GM12878 (cell line): ENCODE measurements at regions not wholly inside any gene's neighbourhood (a gene's known extent, or its start where the extent isn't known, plus 50 kb on each side); places are given as distances from the start of the nearest gene placed in this dataset.

Source experiments
- ATAC-seq: fragments of 200-7000 bp; cut with Tn5 transposase; 3 replicates; pipeline ENCODE4 v1.9.1; 2020; ENCODE audit warnings: mild to moderate bottlenecking, moderate library complexity
- BruUV-seq: library from RNA; stranded (reverse); fragments of 400-500 nt; replicated peaks from 2 replicates; lab custom pipeline; 2021; lab: Mats Ljungman, UMichigan
- CTCF ChIA-PET: fragments of 300-600 bp; sonication (Branson Sonifier 250); formaldehyde crosslinking; extraction: SDS; loops from one replicate; lab custom pipeline; 2021; ENCODE audit warnings: inconsistent platforms; lab: Yijun Ruan, JAX
- POLR2A ChIA-PET: fragments of 350-600 bp; formaldehyde crosslinking; extraction: SDS; loops from one replicate; lab custom pipeline; 2021; ENCODE audit warnings: inconsistent platforms; lab: Charles Lee
- RAD21 ChIA-PET: fragments of 300-600 bp; sonication (Branson Sonifier 250); formaldehyde crosslinking; loops from one replicate; lab custom pipeline; 2023; ENCODE audit warnings: antibody characterized with exemption; ENCODE audit not compliant: unreplicated experiment; lab: Charles Lee
- SMC1A ChIA-PET: fragments of 300-600 bp; sonication (Branson Sonifier 250); formaldehyde crosslinking; loops from one replicate; lab custom pipeline; 2023; ENCODE audit not compliant: unreplicated experiment, uncharacterized antibody; lab: Charles Lee
- DNase-seq: peaks from one replicate; pipeline ENCODE4 v3.0.0-alpha.2; 2011; ENCODE audit warnings: low read depth, low spot score
- FAIRE-seq: peaks from 3 replicates; lab custom pipeline; 2011; peaks lifted over from hg19 to GRCh38; lab: Jason Lieb, UNC
- H2AFZ ChIP-seq: 2 replicates; pipeline ENCODE4 v1.6.0; 2011; ENCODE audit warnings: low read depth, low read length, control low read depth; ENCODE audit not compliant: control insufficient read depth
- H3K27ac ChIP-seq: 2 replicates; pipeline ENCODE4 v1.5.1; 2011; ENCODE audit warnings: control low read depth; ENCODE audit not compliant: control insufficient read depth, insufficient read depth
- H3K27me3 ChIP-seq, 2 experiments: replicated peaks in 1 of 2; 2 replicates each; pipeline versions ENCODE4 v1.6.0 to v1.6.1; 2011; ENCODE audit warnings: low read length in 1 of 2; ENCODE audit not compliant: control insufficient read depth in 2 of 2, insufficient read depth in 2 of 2
- H3K36me3 ChIP-seq, 2 experiments: 2 replicates each; pipeline ENCODE4 v1.5.1; 2011; ENCODE audit warnings: low read length in 1 of 2; ENCODE audit not compliant: control insufficient read depth in 2 of 2, insufficient read depth in 2 of 2
- H3K4me1 ChIP-seq: 2 replicates; pipeline ENCODE4 v1.6.1; 2011; ENCODE audit warnings: mild to moderate bottlenecking, low read length, moderate library complexity, mixed read lengths; ENCODE audit not compliant: control insufficient read depth, insufficient read depth
- H3K4me2 ChIP-seq: 2 replicates; pipeline ENCODE4 v1.6.0; 2011; ENCODE audit warnings: control low read depth; ENCODE audit not compliant: control insufficient read depth, insufficient read depth
- H3K4me3 ChIP-seq: fragments of 200-600 bp; sonication (generic); 2 replicates; pipeline ENCODE4 v1.5.1; 2016
- H3K79me2 ChIP-seq: 2 replicates; pipeline ENCODE4 v1.6.0; 2011; ENCODE audit warnings: low read length; ENCODE audit not compliant: control insufficient read depth, insufficient read depth
- H3K9ac ChIP-seq: 2 replicates; pipeline ENCODE4 v1.8.0; 2011; ENCODE audit warnings: low read length, control low read depth, mixed read lengths; ENCODE audit not compliant: control insufficient read depth, insufficient read depth
- H3K9me3 ChIP-seq: replicated peaks from 3 replicates; pipeline ENCODE4 v1.5.1; 2011; ENCODE audit warnings: mild to moderate bottlenecking, low read length; ENCODE audit not compliant: control insufficient read depth, insufficient read depth
- H4K20me1 ChIP-seq: 2 replicates; pipeline ENCODE4 v1.6.0; 2011; ENCODE audit not compliant: control insufficient read depth, insufficient read depth
- ATF7 ChIP-seq: fragments of 450-650 bp; IDR thresholded peaks from 2 replicates; pipeline ENCODE4 v1.6.1; 2016; ENCODE audit warnings: low read depth, mild to moderate bottlenecking
- BCLAF1 ChIP-seq: fragments of 450-650 bp; IDR thresholded peaks from 2 replicates; pipeline ENCODE4 v1.6.1; 2017; ENCODE audit warnings: antibody characterized with exemption, mild to moderate bottlenecking, moderate library complexity
- BRCA1 ChIP-seq: IDR thresholded peaks from 2 replicates; pipeline ENCODE4 v1.6.1; 2011; ENCODE audit warnings: low read depth, low read length, improper control_type of control experiment
- CBFB ChIP-seq: IDR thresholded peaks from 2 replicates; pipeline ENCODE4 v1.6.1; 2016; ENCODE audit warnings: antibody characterized with exemption, low read depth
- CBX3 ChIP-seq: fragments of 200-600 bp; sonication (generic); IDR thresholded peaks from 2 replicates; pipeline ENCODE4 v1.6.1; 2016; ENCODE audit warnings: low read depth, borderline replicate concordance
- CHD2 ChIP-seq: IDR thresholded peaks from 2 replicates; pipeline ENCODE4 v1.6.1; 2011; ENCODE audit warnings: low read depth, low read length, improper control_type of control experiment, borderline replicate concordance
- HDAC6 ChIP-seq: fragments of 200-600 bp; sonication (generic); IDR thresholded peaks from one replicate; pipeline ENCODE4 v1.8.0; 2017; ENCODE audit warnings: antibody characterized with exemption; ENCODE audit not compliant: unreplicated experiment
- IKZF2 ChIP-seq, 2 experiments: fragments of 450-650 bp; IDR thresholded peaks; 2 replicates each; pipeline ENCODE4 v1.6.1; 2017; ENCODE audit warnings: mild to moderate bottlenecking in 2 of 2, moderate library complexity in 2 of 2
- LARP7 ChIP-seq: fragments of 450-650 bp; IDR thresholded peaks from 2 replicates; pipeline ENCODE4 v1.6.1; 2017; ENCODE audit warnings: mild to moderate bottlenecking
- MLLT1 ChIP-seq: fragments of 450-650 bp; IDR thresholded peaks from 2 replicates; pipeline ENCODE4 v1.6.1; 2016; ENCODE audit warnings: mild to moderate bottlenecking
- PML ChIP-seq: IDR thresholded peaks from 2 replicates; pipeline ENCODE4 v1.6.1; 2012; ENCODE audit warnings: low read length, inconsistent platforms
- RFX5 ChIP-seq: IDR thresholded peaks from 2 replicates; pipeline ENCODE4 v1.6.1; 2011; ENCODE audit warnings: low read depth, low read length, improper control_type of control experiment
- TCF3 ChIP-seq: IDR thresholded peaks from 2 replicates; pipeline ENCODE4 v1.6.1; 2012; ENCODE audit warnings: low read depth, mild to moderate bottlenecking, low read length, borderline replicate concordance; ENCODE audit not compliant: insufficient read depth
- ZZZ3 ChIP-seq: IDR thresholded peaks from 2 replicates; pipeline ENCODE4 v1.6.1; 2011; ENCODE audit warnings: low read depth; ENCODE audit not compliant: control insufficient read depth, insufficient read length
- in situ Hi-C: fragments of 300-500 bp; cut with MboI; formaldehyde crosslinking; loops from 9 replicates; pipeline ENCODE4 v1.14.3; 2018; ENCODE audit warnings: mixed read lengths
- intact Hi-C: fragments of 100-400 bp; cut with micrococcal nuclease; formaldehyde crosslinking; loops from one replicate; pipeline ENCODE4 v1.14.2; 2022; ENCODE audit not compliant: unreplicated experiment

GRCh38 chr1:187987236-187987776, 1158.6 kb downstream of the PLA2G4A start (continued):
- TF ChIP-seq CHD2 (no peak), TCF3 (no peak)
- TF ChIP-seq, all 136 proteins: peak for 6

GRCh38 chr1:187991944-187992343, 1163.2 kb downstream of the PLA2G4A start:
- SMC1A ChIA-PET, result interaction anchor here (1.2 to 1.5 kb wide), 2 partner anchors 13 to 64 kb away, joined by 3 to 5 read pairs; no protein-coding TSS in a partner anchor
- peaks cover under 1% of the 10 kb centered on the region for H3K4me1 ChIP-seq
- no TSS peak for BruUV-seq
- H3K79me2 ChIP-seq, result no peaks in the 10 kb centered on the region
- no peak overlapping the region for H3K4me3 ChIP-seq
- POLR2A ChIA-PET, result no interaction called here
- in situ Hi-C loops, result no loop called here
- no peaks in the 10 kb centered on the region for H3K27me3 ChIP-seq
- intact Hi-C loops, result no loop called here
- RAD21 ChIA-PET, result no interaction called here
- H2AFZ ChIP-seq, result no peak overlapping the region
- H3K9ac ChIP-seq, result no peak overlapping the region
- no peak for FAIRE-seq
- CTCF ChIA-PET, result no interaction called here
- no peak for ATAC-seq
- H3K9me3 ChIP-seq, result no peaks in the 10 kb centered on the region
- no peak overlapping the region for H3K27ac ChIP-seq
- H3K4me2 ChIP-seq, result no peak overlapping the region
- no peaks in the 10 kb centered on the region for H3K36me3 ChIP-seq
- no peak for TF ChIP-seq ZZZ3
- no peak for TF ChIP-seq BRCA1
- H4K20me1 ChIP-seq, result no peaks in the 10 kb centered on the region
- no peak for DNase-seq

GRCh38 chr1:187996780-187997179, 1168.0 kb downstream of the PLA2G4A start:
- in situ Hi-C loops, result no loop called here
- Histone ChIP-seq H3K4me2 (no peak overlapping the region), H3K9ac (no peak overlapping the region), H3K79me2 (no peaks in the 10 kb centered on the region), H3K36me3 (no peaks in the 10 kb centered on the region), H3K27me3 (no peaks in the 10 kb centered on the region), H3K4me3 (no peak overlapping the region), H3K4me1 (no peaks in the 10 kb centered on the region; the same call in 1 of the 2 replicates), H2AFZ (no peak overlapping the region), H3K27ac (no peak overlapping the region), H3K9me3 (no peaks in the 10 kb centered on the region), H4K20me1 (no peaks in the 10 kb centered on the region)
- DNase-seq (no peak), FAIRE-seq (no peak), ATAC-seq (no peak)
- RAD21 ChIA-PET, result no interaction called here
- CTCF ChIA-PET, result interaction anchor here (1.0 kb wide), 1 partner anchor 774 kb away, joined by 3 read pairs; no protein-coding TSS in a partner anchor
- SMC1A ChIA-PET, result interaction anchor here (1.1 to 1.5 kb wide), 3 partner anchors 25 to 68 kb away, joined by 3 to 4 read pairs (median 3); no protein-coding TSS in a partner anchor
- intact Hi-C loops, result no loop called here
- POLR2A ChIA-PET, result no interaction called here
- no TSS peak for BruUV-seq
- TF ChIP-seq RFX5 (no peak), LARP7 (no peak), CBFB (no peak), IKZF2 (IDR thresholded peaks at IDR 0.05) (no peak), BCLAF1 (no peak), ATF7 (no peak), HDAC6 (no peak), MLLT1 (no peak), ZZZ3 (no peak), CBX3 (no peak), PML (no peak)
